ENCODE measurements at regions not wholly inside any gene's neighbourhood (a gene's known extent, or its start where the extent isn't known, plus 50 kb on each side); places are given as distances from the start of the nearest gene placed in this dataset.

DNA sequence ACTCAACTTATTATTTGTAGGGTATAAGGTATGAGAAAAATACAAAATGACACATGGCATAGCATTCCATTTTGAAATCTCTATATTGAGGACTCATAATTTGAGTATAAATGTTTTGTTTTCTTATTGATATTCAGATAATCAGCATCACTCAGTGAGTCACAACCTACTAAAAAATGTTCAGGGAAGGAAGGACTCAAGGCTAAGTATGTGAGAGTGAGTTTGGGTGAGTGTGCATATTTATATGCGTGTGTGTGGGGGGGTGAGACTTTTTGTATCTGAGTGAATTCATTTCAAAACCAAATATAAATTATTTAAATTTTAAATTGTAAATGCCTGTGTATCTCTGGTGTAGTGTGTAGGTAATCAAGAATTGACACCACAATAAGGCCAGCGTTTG is 87.8 kb upstream of the PRKD1 start:
- Histone ChIP-seq H3K36me3 (ENCODE audit: low read depth) (no peaks in the 10 kb centered on the region), H3K4me3 (no peak overlapping the region), H3F3A (ENCODE audit: insufficient read depth) (no peaks in the 10 kb centered on the region), H2AFZ (no peak overlapping the region), H3K9ac (no peak overlapping the region), H3K79me2 (ENCODE audit: insufficient read depth) (no peaks in the 10 kb centered on the region), H3K9me2 (ENCODE audit: insufficient read depth) (no peaks in the 10 kb centered on the region), H3K4me2 (ENCODE audit: unreplicated experiment) (no peak overlapping the region), H4K20me1 (ENCODE audit: insufficient read depth) (no peaks in the 10 kb centered on the region), H3K4me1 (ENCODE audit: insufficient read depth) (peaks cover 6% of the 10 kb centered on the region; the same call in 1 of the 2 replicates), H3K27me3 (replicated peaks; ENCODE audit: insufficient read depth) (no peaks in the 10 kb centered on the region), H3K9me3 (ENCODE audit: low read depth) (no peaks in the 10 kb centered on the region), H3K27ac (no peak overlapping the region)
- DNase-seq = peak; percentile 36
- TF ChIP-seq EZH2phosphoT487 (IDR thresholded peaks at IDR 0.05; ENCODE audit: insufficient read depth, low read depth) (no peak), EZH2 (IDR thresholded peaks at IDR 0.05; ENCODE audit: insufficient read depth, poor library complexity, severe bottlenecking) (no peak)
- 61 to 74% methylated on average over 2 of the region's 2 CpGs for WGBS, 2 experiments (ENCODE audit: low coverage in 1 of 2, low lambda C conversion rate in 2 of 2, missing lambda C conversion rate in 2 of 2)
- in situ Hi-C loops (cut with MboI) = loop anchor here (25.0 kb wide), 1 partner anchor 1253 kb away; the partner anchor contains the start of gene FOXG1

- in situ Hi-C loops (cut with MboI) = loop anchor here (25.0 kb wide), 1 partner anchor 1254 kb away; the partner anchor contains the start of gene FOXG1
These were observed 88.4 kb upstream of the PRKD1 start for GRCh38 chr14:30016002-30016401.

GRCh38 chr14:30017370-30017993 is 89.8 kb upstream of the PRKD1 start:
- Histone ChIP-seq H4K20me1 (ENCODE audit: insufficient read depth) (no peaks in the 10 kb centered on the region), H3K27ac (no peak overlapping the region), H3K4me1 (ENCODE audit: insufficient read depth) (peaks cover 6% of the 10 kb centered on the region; the same call in 1 of the 2 replicates), H3F3A (ENCODE audit: insufficient read depth) (no peaks in the 10 kb centered on the region), H3K9me2 (ENCODE audit: insufficient read depth) (no peaks in the 10 kb centered on the region), H3K9ac (no peak overlapping the region), H3K27me3 (replicated peaks; ENCODE audit: insufficient read depth) (no peaks in the 10 kb centered on the region), H3K36me3 (ENCODE audit: low read depth) (no peaks in the 10 kb centered on the region), H2AFZ (no peak overlapping the region), H3K79me2 (ENCODE audit: insufficient read depth) (no peaks in the 10 kb centered on the region), H3K9me3 (ENCODE audit: low read depth) (no peaks in the 10 kb centered on the region), H3K4me3 (no peak overlapping the region), H3K4me2 (ENCODE audit: unreplicated experiment) (no peak overlapping the region)
- in situ Hi-C loops (cut with MboI) = loop anchor here (25.0 kb wide), 1 partner anchor 1255 kb away; the partner anchor contains the start of gene FOXG1
- TF ChIP-seq EZH2phosphoT487 (IDR thresholded peaks at IDR 0.05; ENCODE audit: insufficient read depth, low read depth) (no peak), EZH2 (IDR thresholded peaks at IDR 0.05; ENCODE audit: insufficient read depth, poor library complexity, severe bottlenecking) (no peak)
- 88 to 90% methylated on average over 2 of the region's 2 CpGs for WGBS, 2 experiments (ENCODE audit: low coverage in 1 of 2, low lambda C conversion rate in 2 of 2, missing lambda C conversion rate in 2 of 2)
- DNase-seq = no peak

More at GRCh38 chr14:30016002-30016401, 88.4 kb upstream of the PRKD1 start:
- no peak for DNase-seq
- Histone ChIP-seq H3K27ac (no peak overlapping the region), H2AFZ (no peak overlapping the region), H3K4me1 (ENCODE audit: insufficient read depth) (peaks cover 6% of the 10 kb centered on the region; the same call in 1 of the 2 replicates), H3K9me3 (ENCODE audit: low read depth) (no peaks in the 10 kb centered on the region), H3K4me2 (ENCODE audit: unreplicated experiment) (no peak overlapping the region), H3K79me2 (ENCODE audit: insufficient read depth) (no peaks in the 10 kb centered on the region), H3F3A (ENCODE audit: insufficient read depth) (no peaks in the 10 kb centered on the region), H3K27me3 (replicated peaks; ENCODE audit: insufficient read depth) (no peaks in the 10 kb centered on the region), H3K9me2 (ENCODE audit: insufficient read depth) (no peaks in the 10 kb centered on the region), H3K4me3 (no peak overlapping the region), H4K20me1 (ENCODE audit: insufficient read depth) (no peaks in the 10 kb centered on the region), H3K9ac (no peak overlapping the region), H3K36me3 (ENCODE audit: low read depth) (no peaks in the 10 kb centered on the region)
- WGBS, 2 experiments (ENCODE audit: low coverage in 1 of 2, low lambda C conversion rate in 2 of 2, missing lambda C conversion rate in 2 of 2) = 60 to 63% methylated on average over 1 of the region's 1 CpG
- TF ChIP-seq EZH2 (IDR thresholded peaks at IDR 0.05; ENCODE audit: insufficient read depth, poor library complexity, severe bottlenecking) = no peak
- no peak for TF ChIP-seq EZH2phosphoT487 (IDR thresholded peaks at IDR 0.05; ENCODE audit: insufficient read depth, low read depth)

DNA sequence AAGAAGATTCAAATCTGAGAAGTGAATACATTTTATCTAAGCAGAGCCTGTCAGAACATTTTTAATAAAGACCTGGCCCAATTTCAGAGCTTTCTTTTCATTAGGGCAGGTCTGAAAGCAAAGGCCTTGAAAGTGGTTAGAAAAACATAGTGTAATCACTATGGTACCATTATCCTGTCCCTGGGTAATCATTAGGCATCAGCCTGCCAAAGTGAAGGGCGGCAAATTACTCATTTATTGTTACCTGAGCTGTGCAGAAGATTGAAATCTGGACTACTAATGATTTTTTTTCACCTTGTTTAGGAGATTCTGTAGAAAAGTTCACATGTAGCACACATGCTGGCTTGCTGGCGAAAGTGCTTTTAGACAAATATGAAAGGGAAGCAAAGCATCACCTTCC is 92.6 kb upstream of the PRKD1 start:
- no peaks in the 10 kb centered on the region for H3K79me2 ChIP-seq (ENCODE audit: insufficient read depth)
- no peaks in the 10 kb centered on the region for H3K36me3 ChIP-seq (ENCODE audit: low read depth)
- no peak overlapping the region for H3K4me2 ChIP-seq (ENCODE audit: unreplicated experiment)
- H3K27ac ChIP-seq = no peak overlapping the region
- in situ Hi-C loops (cut with MboI) = loop anchor here (25.0 kb wide), 1 partner anchor 1258 kb away; the partner anchor contains the start of gene FOXG1
- no peak for DNase-seq
- no peak overlapping the region for H3K9ac ChIP-seq
- no peaks in the 10 kb centered on the region for H3F3A ChIP-seq (ENCODE audit: insufficient read depth)
- no peak overlapping the region for H3K4me3 ChIP-seq
- no peaks in the 10 kb centered on the region for H4K20me1 ChIP-seq (ENCODE audit: insufficient read depth)
- 68 to 69% methylated on average over 2 of the region's 2 CpGs for WGBS, 2 experiments (ENCODE audit: low coverage in 1 of 2, low lambda C conversion rate in 2 of 2, missing lambda C conversion rate in 2 of 2)
- H3K27me3 ChIP-seq (replicated peaks; ENCODE audit: insufficient read depth) = no peaks in the 10 kb centered on the region
- no peak for TF ChIP-seq EZH2phosphoT487 (IDR thresholded peaks at IDR 0.05; ENCODE audit: insufficient read depth, low read depth)
- no peak for TF ChIP-seq EZH2 (IDR thresholded peaks at IDR 0.05; ENCODE audit: insufficient read depth, poor library complexity, severe bottlenecking)
- peaks cover 2% of the 10 kb centered on the region for H3K9me3 ChIP-seq (ENCODE audit: low read depth)
- no peaks in the 10 kb centered on the region for H3K9me2 ChIP-seq (ENCODE audit: insufficient read depth)
- H3K4me1 ChIP-seq (ENCODE audit: insufficient read depth) = peaks cover 5% of the 10 kb centered on the region; the same call in 1 of the 2 replicates
- H2AFZ ChIP-seq = no peak overlapping the region

All from GM23248 (cell line).